Upper lobe of right lung (tissue), 1 donor: ENCODE measurements at regions not wholly inside any gene's neighbourhood (a gene's known extent, or its start where the extent isn't known, plus 50 kb on each side); places are given as distances from the start of the nearest gene placed in this dataset.

Source experiments
- ATAC-seq: fragments of 200-7000 bp; cut with Tn5 transposase; one replicate; pipeline ENCODE4 v1.9.1; 2020; ENCODE audit warnings: mild to moderate bottlenecking, moderate library complexity
- DNase-seq: peaks from one replicate; pipeline ENCODE4 v3.0.0-alpha.2; 2020
- H3K27ac ChIP-seq: fragments of 200-600 bp; one replicate; pipeline ENCODE4 v1.8.0; 2022
- H3K27me3 ChIP-seq: fragments of 200-600 bp; one replicate; pipeline ENCODE4 v1.8.0; 2022; ENCODE audit warnings: mild to moderate bottlenecking
- H3K36me3 ChIP-seq: fragments of 200-600 bp; one replicate; pipeline ENCODE4 v1.8.0; 2022
- H3K4me1 ChIP-seq: fragments of 200-600 bp; one replicate; pipeline ENCODE4 v1.8.0; 2022
- H3K4me3 ChIP-seq: fragments of 200-600 bp; one replicate; pipeline ENCODE4 v1.8.0; 2022; ENCODE audit warnings: mild to moderate bottlenecking
- H3K9me3 ChIP-seq: fragments of 200-600 bp; one replicate; pipeline ENCODE4 v1.8.0; 2022
- CTCF ChIP-seq: fragments of 200-600 bp; IDR thresholded peaks from one replicate; pipeline ENCODE4 v1.8.0; 2022; ENCODE audit warnings: antibody characterized with exemption
- intact Hi-C: fragments of 100-400 bp; cut with DNase I; formaldehyde crosslinking; loops from one replicate; pipeline ENCODE4 v1.11.0; 2022
- donor health status: DM: no; HTN: yes; CAD: no; lungs with severe emphysema.

- H3K36me3 ChIP-seq = no peaks in the 10 kb centered on the region
- ATAC-seq (no peak), DNase-seq (no peak)
- H3K4me1 ChIP-seq = no peaks in the 10 kb centered on the region
- H3K9me3 ChIP-seq = no peaks in the 10 kb centered on the region
- no peaks in the 10 kb centered on the region for H3K27me3 ChIP-seq
- TF ChIP-seq CTCF = no peak
- intact Hi-C loops = no loop called here
- H3K4me3 ChIP-seq = no peak overlapping the region
- no peak overlapping the region for H3K27ac ChIP-seq
These were observed 336.0 kb downstream of the SUCLA2 start for GRCh38 chr13:47665043-47665442.

DNA sequence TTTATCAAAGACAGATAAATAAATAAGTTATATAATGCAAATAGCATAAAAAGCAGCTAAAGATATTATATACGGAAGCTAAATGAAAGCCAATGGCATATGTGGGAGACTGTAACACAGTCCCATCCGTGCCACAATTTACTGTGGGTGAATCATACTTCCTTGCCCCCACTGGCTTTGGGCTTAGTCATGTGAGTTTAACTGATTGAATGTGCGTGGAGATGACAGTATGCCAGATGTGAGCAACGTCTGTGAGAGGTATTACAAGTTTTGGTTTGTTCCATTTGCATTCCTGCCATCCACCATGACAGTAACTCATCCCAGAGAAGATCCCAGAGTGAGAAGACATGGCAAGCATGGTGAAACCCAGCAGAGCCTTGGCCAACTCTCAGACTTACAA is 340.0 kb downstream of the SUCLA2 start:
- Histone ChIP-seq H3K9me3 (no peaks in the 10 kb centered on the region), H3K36me3 (no peaks in the 10 kb centered on the region), H3K4me1 (no peaks in the 10 kb centered on the region), H3K27me3 (no peaks in the 10 kb centered on the region), H3K27ac (no peak overlapping the region), H3K4me3 (no peak overlapping the region)
- no peak for DNase-seq
- TF ChIP-seq CTCF = no peak
- intact Hi-C loops = no loop called here
- ATAC-seq = no peak

DNA sequence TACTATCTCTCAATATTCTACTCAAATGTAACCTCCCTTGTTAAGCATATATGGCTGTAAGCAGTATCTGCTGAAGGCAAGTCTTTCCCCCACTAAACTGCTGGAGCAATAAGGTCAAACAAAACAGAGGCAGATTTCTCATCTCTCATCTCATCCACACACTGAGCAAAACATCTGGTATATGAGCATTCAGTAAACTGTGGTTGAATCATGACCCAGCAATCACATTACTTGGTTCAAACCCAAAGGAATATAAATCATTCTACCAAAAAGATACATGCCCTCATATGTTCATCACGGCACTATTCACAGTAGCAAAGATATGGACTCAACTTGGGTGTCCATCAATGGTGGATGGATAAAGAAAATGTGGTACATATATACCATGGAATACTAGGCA is 344.4 kb downstream of the SUCLA2 start:
- H3K4me1 ChIP-seq = no peaks in the 10 kb centered on the region
- ATAC-seq (no peak), DNase-seq (no peak)
- no peaks in the 10 kb centered on the region for H3K36me3 ChIP-seq
- H3K27ac ChIP-seq = no peak overlapping the region
- H3K4me3 ChIP-seq = no peak overlapping the region
- intact Hi-C loops = no loop called here
- H3K27me3 ChIP-seq = no peaks in the 10 kb centered on the region
- H3K9me3 ChIP-seq = no peaks in the 10 kb centered on the region
- TF ChIP-seq CTCF = no peak

DNA sequence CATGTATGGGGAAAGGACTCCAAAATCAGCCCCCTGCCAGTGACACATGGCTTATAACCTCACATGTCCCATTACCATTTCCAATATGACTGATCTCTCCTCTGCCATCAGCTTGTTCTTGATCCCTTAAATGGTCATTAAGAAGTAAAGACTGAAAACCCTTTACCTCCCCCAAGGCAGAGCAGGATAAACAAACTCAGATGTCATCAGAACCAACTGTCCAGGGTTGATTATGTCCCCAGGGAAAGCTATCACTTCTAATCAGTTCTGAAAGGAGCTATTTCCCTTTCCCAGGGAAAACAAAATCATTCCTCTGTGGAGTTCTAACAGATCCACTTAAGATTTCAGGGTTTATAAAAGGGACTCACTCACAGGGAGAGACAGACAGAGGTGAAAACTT is 350.9 kb downstream of the SUCLA2 start:
- intact Hi-C loops = no loop called here

GRCh38 chr13:47647001-47647400 is 354.1 kb downstream of the SUCLA2 start:
- H3K4me1 ChIP-seq = no peaks in the 10 kb centered on the region
- TF ChIP-seq CTCF = no peak
- no peaks in the 10 kb centered on the region for H3K27me3 ChIP-seq
- no peak overlapping the region for H3K27ac ChIP-seq
- DNase-seq (no peak), ATAC-seq (no peak)
- no peak overlapping the region for H3K4me3 ChIP-seq
- H3K9me3 ChIP-seq = no peaks in the 10 kb centered on the region
- no peaks in the 10 kb centered on the region for H3K36me3 ChIP-seq
- intact Hi-C loops = no loop called here

More for the DNA sequence above, 350.9 kb downstream of the SUCLA2 start:
- TF ChIP-seq CTCF = no peak
- Histone ChIP-seq H3K27me3 (no peaks in the 10 kb centered on the region), H3K9me3 (no peaks in the 10 kb centered on the region), H3K4me1 (no peaks in the 10 kb centered on the region), H3K27ac (no peak overlapping the region), H3K36me3 (no peaks in the 10 kb centered on the region), H3K4me3 (no peak overlapping the region)
- ATAC-seq = no peak
- DNase-seq = no peak

- H3K4me1 ChIP-seq = no peaks in the 10 kb centered on the region
- no peak overlapping the region for H3K27ac ChIP-seq
- H3K4me3 ChIP-seq = no peak overlapping the region
- no peaks in the 10 kb centered on the region for H3K27me3 ChIP-seq
- DNase-seq (no peak), ATAC-seq (no peak)
- intact Hi-C loops = no loop called here
- TF ChIP-seq CTCF = no peak
- H3K9me3 ChIP-seq = no peaks in the 10 kb centered on the region
- no peaks in the 10 kb centered on the region for H3K36me3 ChIP-seq
These were observed 354.8 kb downstream of the SUCLA2 start for GRCh38 chr13:47646298-47646697.
